ENCODE measurements at regions not wholly inside any gene's neighbourhood (a gene's known extent, or its start where the extent isn't known, plus 50 kb on each side); places are given as distances from the start of the nearest gene placed in this dataset.

GRCh38 chr2:149924028-149924427 is 336.5 kb upstream of the MMADHC start:
- Histone ChIP-seq H3K4me3 (ENCODE audit: low read length) (no peak overlapping the region), H3K27me3 (ENCODE audit: control insufficient read depth, insufficient read depth, low read length) (no peaks in the 10 kb centered on the region), H3K4me1 (ENCODE audit: control insufficient read depth, insufficient read depth, low read length) (no peaks in the 10 kb centered on the region), H3K36me3 (ENCODE audit: control insufficient read depth, insufficient read depth, low read length) (no peaks in the 10 kb centered on the region), H3K9me3 (ENCODE audit: control insufficient read depth, insufficient read depth, low read length) (no peaks in the 10 kb centered on the region), H3K27ac (ENCODE audit: low read length) (no peak overlapping the region)
- H3K9me3 Mint-ChIP-seq, result peaks cover 11 to 16% of the 10 kb centered on the region in 2 donors
- H3K27ac Mint-ChIP-seq, result no peak overlapping the region
- H3K4me3 Mint-ChIP-seq, result no peak overlapping the region
- no peaks in the 10 kb centered on the region for H3K4me1 Mint-ChIP-seq
- WGBS (ENCODE audit: insufficient coverage), result 70% methylated on average over 2 of the region's 3 CpGs
- no peak for DNase-seq
- ATAC-seq, result no peak
- intact Hi-C loops (cut with micrococcal nuclease), result no loop called here
- no peaks in the 10 kb centered on the region for H3K27me3 Mint-ChIP-seq (ENCODE audit: low read depth in 2 of 2)
- H3K36me3 Mint-ChIP-seq, result peaks cover 11% of the 10 kb centered on the region
- no peak for TF ChIP-seq CTCF (IDR thresholded peaks at IDR 0.05)

- Mint-ChIP-seq H3K27ac (no peak overlapping the region), H3K4me3 (no peak overlapping the region), H3K4me1 (no peaks in the 10 kb centered on the region), H3K27me3 (ENCODE audit: low read depth in 2 of 2) (no peaks in the 10 kb centered on the region), H3K9me3 (peaks cover 13 to 21% of the 10 kb centered on the region in 2 donors), H3K36me3 (peaks cover 11% of the 10 kb centered on the region)
- WGBS (ENCODE audit: insufficient coverage), result 93% methylated on average over 2 of the region's 2 CpGs
- DNase-seq (no peak), ATAC-seq (no peak)
- TF ChIP-seq CTCF (IDR thresholded peaks at IDR 0.05), result no peak
- Histone ChIP-seq H3K9me3 (ENCODE audit: control insufficient read depth, insufficient read depth, low read length) (no peaks in the 10 kb centered on the region), H3K27me3 (ENCODE audit: control insufficient read depth, insufficient read depth, low read length) (no peaks in the 10 kb centered on the region), H3K4me1 (ENCODE audit: control insufficient read depth, insufficient read depth, low read length) (no peaks in the 10 kb centered on the region), H3K27ac (ENCODE audit: low read length) (no peak overlapping the region), H3K4me3 (ENCODE audit: low read length) (no peak overlapping the region), H3K36me3 (ENCODE audit: control insufficient read depth, insufficient read depth, low read length) (no peaks in the 10 kb centered on the region)
- intact Hi-C loops (cut with micrococcal nuclease), result no loop called here
Observed at GRCh38 chr2:149921911-149922616, 334.5 kb upstream of the MMADHC start.

GRCh38 chr2:149920389-149920788 is 332.8 kb upstream of the MMADHC start:
- intact Hi-C loops (cut with micrococcal nuclease), result no loop called here
- Mint-ChIP-seq H3K9me3 (peaks cover 11 to 27% of the 10 kb centered on the region in 2 donors), H3K27me3 (ENCODE audit: low read depth in 2 of 2) (no peaks in the 10 kb centered on the region), H3K36me3 (peaks cover 11% of the 10 kb centered on the region), H3K27ac (no peak overlapping the region), H3K4me3 (no peak overlapping the region), H3K4me1 (no peaks in the 10 kb centered on the region)
- no peak for DNase-seq
- TF ChIP-seq CTCF (IDR thresholded peaks at IDR 0.05), result no peak
- no peak overlapping the region for H3K4me3 ChIP-seq (ENCODE audit: low read length)
- no peaks in the 10 kb centered on the region for H3K4me1 ChIP-seq (ENCODE audit: control insufficient read depth, insufficient read depth, low read length)
- no peaks in the 10 kb centered on the region for H3K9me3 ChIP-seq (ENCODE audit: control insufficient read depth, insufficient read depth, low read length)
- no peak for ATAC-seq
- no CpG with 5 or more reads among the region's 3 CpGs for WGBS (ENCODE audit: insufficient coverage)
- no peak overlapping the region for H3K27ac ChIP-seq (ENCODE audit: low read length)
- no peaks in the 10 kb centered on the region for H3K36me3 ChIP-seq (ENCODE audit: control insufficient read depth, insufficient read depth, low read length)
- no peaks in the 10 kb centered on the region for H3K27me3 ChIP-seq (ENCODE audit: control insufficient read depth, insufficient read depth, low read length)

GRCh38 chr2:149915151-149915550 is 327.6 kb upstream of the MMADHC start:
- no peaks in the 10 kb centered on the region for H3K4me1 Mint-ChIP-seq

More at GRCh38 chr2:149915151-149915550, 327.6 kb upstream of the MMADHC start:
- Histone ChIP-seq H3K27ac (ENCODE audit: low read length) (no peak overlapping the region), H3K4me1 (ENCODE audit: control insufficient read depth, insufficient read depth, low read length) (no peaks in the 10 kb centered on the region), H3K4me3 (ENCODE audit: low read length) (no peak overlapping the region), H3K27me3 (ENCODE audit: control insufficient read depth, insufficient read depth, low read length) (no peaks in the 10 kb centered on the region), H3K36me3 (ENCODE audit: control insufficient read depth, insufficient read depth, low read length) (no peaks in the 10 kb centered on the region), H3K9me3 (ENCODE audit: control insufficient read depth, insufficient read depth, low read length) (no peaks in the 10 kb centered on the region)
- intact Hi-C loops (cut with micrococcal nuclease), result no loop called here
- TF ChIP-seq CTCF (IDR thresholded peaks at IDR 0.05), result no peak
- 87% methylated on average over 3 of the region's 3 CpGs for WGBS (ENCODE audit: insufficient coverage)
- Mint-ChIP-seq H3K9me3 (peaks cover 16 to 28% of the 10 kb centered on the region in 2 donors), H3K27ac (no peak overlapping the region), H3K4me3 (no peak overlapping the region), H3K36me3 (peaks cover 9% of the 10 kb centered on the region), H3K27me3 (ENCODE audit: low read depth in 2 of 2) (no peaks in the 10 kb centered on the region)
- ATAC-seq (no peak), DNase-seq (no peak)
